Lower leg skin (tissue), 4 donors: ENCODE measurements at regions not wholly inside any gene's neighbourhood (a gene's known extent, or its start where the extent isn't known, plus 50 kb on each side); places are given as distances from the start of the nearest gene placed in this dataset.

Experiments used
- DNase-seq, 2 donors: peaks; one replicate each; pipeline ENCODE4 v3.0.0-alpha.2; 2019; ENCODE audit warnings: low spot score in 2 of 2
- H3K4me3 ChIP-seq: fragments of 200-600 bp; sonication (generic); 2 replicates; pipeline ENCODE4 v1.5.1; 2017; ENCODE audit warnings: mild to moderate bottlenecking, low read depth; ENCODE audit not compliant: poor library complexity, severe bottlenecking
- POLR2A ChIP-seq, 2 donors: fragments of 450-650 bp; IDR thresholded peaks; one replicate each; pipeline ENCODE4 v1.6.1; 2016 to 2017; ENCODE audit warnings: antibody characterized with exemption in 2 of 2, mild to moderate bottlenecking in 1 of 2, moderate library complexity in 1 of 2
- WGBS, 2 donors: methylation state at CpG; one replicate each; pipeline ENCODE4 v1.1.5; 2018; 5-methylcytosine and 5-hydroxymethylcytosine counted together
- intact Hi-C: fragments of 100-400 bp; cut with DNase I; formaldehyde crosslinking; loops from one replicate; pipeline ENCODE4 v1.15.0; 2023; ENCODE audit warnings: low total_unique reads
- TF ChIP-seq, protein P1 (sequence below), 3 donors: fragments of 450-650 bp; IDR thresholded peaks; one replicate each; pipeline ENCODE4 v1.5.1; 2016; ENCODE audit warnings: antibody characterized with exemption in 3 of 3, mild to moderate bottlenecking in 3 of 3, moderate library complexity in 2 of 3

- 67 to 81% methylated on average over 7 to 8 of the region's 8 CpGs for WGBS, 2 donors
- intact Hi-C loops: no loop called here
- H3K4me3 ChIP-seq: no peak overlapping the region
- TF ChIP-seq POLR2A (IDR thresholded peaks at IDR 0.05): no peak
- TF ChIP-seq, protein P1, sequence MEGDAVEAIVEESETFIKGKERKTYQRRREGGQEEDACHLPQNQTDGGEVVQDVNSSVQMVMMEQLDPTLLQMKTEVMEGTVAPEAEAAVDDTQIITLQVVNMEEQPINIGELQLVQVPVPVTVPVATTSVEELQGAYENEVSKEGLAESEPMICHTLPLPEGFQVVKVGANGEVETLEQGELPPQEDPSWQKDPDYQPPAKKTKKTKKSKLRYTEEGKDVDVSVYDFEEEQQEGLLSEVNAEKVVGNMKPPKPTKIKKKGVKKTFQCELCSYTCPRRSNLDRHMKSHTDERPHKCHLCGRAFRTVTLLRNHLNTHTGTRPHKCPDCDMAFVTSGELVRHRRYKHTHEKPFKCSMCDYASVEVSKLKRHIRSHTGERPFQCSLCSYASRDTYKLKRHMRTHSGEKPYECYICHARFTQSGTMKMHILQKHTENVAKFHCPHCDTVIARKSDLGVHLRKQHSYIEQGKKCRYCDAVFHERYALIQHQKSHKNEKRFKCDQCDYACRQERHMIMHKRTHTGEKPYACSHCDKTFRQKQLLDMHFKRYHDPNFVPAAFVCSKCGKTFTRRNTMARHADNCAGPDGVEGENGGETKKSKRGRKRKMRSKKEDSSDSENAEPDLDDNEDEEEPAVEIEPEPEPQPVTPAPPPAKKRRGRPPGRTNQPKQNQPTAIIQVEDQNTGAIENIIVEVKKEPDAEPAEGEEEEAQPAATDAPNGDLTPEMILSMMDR (IDR thresholded peaks at IDR 0.05): no peak
- DNase-seq: no peak
These were observed 469.5 kb downstream of the MATN1 start for GRCh38 chr1:30253807-30254440.

DNA sequence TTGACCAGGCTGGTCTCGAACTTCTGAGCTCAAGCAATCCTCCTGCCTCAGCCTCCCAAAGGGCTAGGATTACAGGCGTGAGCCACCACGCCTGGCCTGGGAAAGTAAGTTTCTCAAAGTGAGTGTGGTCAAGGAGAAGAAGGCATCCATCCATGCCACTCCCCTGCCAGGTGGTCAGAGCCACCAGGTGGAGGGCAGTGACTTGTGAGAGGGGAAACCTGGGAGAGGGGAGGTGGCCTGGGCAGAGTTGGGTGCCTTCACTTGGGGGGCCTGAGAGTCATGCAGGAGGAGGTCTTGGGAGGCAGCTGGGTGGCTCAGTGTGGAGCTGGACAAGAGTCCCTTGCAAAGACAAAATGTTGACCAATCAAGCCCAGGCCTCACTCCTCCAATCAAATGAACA is 470.0 kb downstream of the MATN1 start:
- H3K4me3 ChIP-seq: no peak overlapping the region
- 87 to 89% methylated on average over 3 of the region's 3 CpGs for WGBS, 2 donors
- intact Hi-C loops: no loop called here
- DNase-seq: no peak
- TF ChIP-seq POLR2A (IDR thresholded peaks at IDR 0.05): no peak
- TF ChIP-seq, protein P1 (IDR thresholded peaks at IDR 0.05): no peak

DNA sequence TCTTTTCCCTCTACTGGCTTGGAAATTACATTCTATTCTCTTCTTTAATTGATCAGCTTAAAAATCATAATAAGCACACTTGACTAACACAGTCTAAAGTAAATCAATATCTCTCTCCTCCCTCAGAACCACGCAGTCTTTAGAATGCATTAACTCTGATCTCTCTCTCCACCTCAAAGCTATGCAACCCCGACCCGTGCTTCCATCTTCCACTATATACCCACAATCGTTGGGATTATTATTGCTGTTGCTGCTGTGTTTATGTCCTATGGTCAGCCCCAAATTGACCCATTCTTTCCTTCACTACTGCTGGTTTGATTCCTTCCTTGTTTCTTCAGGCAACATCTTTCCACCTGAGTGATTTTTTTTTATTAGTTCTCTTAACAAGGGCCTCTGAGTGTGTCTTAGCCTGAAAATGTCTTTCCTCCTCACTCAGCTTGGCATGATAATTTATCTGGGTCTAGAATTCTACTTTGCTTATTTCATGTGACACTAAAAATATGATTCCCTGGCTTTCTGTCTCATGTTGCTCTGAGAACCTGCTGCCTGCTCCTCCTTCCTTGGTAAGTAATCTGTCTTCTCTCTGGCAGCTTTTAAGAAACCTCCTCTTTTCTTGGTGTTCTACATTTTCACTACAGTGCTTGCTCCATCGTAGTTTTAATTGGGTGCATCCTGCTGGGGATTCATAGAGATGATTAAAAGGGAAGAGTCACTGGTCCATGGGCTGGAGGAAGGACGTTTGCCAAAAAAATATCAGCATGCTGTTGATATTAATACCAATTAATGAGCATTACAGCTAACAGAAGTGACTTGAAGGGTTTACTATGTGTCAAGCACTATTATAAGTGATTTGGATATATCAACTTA is 472.2 kb downstream of the MATN1 start:
- intact Hi-C loops: no loop called here
- TF ChIP-seq, protein P1 (IDR thresholded peaks at IDR 0.05): no peak
- TF ChIP-seq POLR2A (IDR thresholded peaks at IDR 0.05): no peak
- H3K4me3 ChIP-seq: no peak overlapping the region
- WGBS, 2 donors: 61% methylated on average over 6 of the region's 6 CpGs
- DNase-seq: no peak

- H3K4me3 ChIP-seq: no peak overlapping the region
- TF ChIP-seq POLR2A (IDR thresholded peaks at IDR 0.05): no peak
- TF ChIP-seq, protein P1 (IDR thresholded peaks at IDR 0.05): no peak
- WGBS, 2 donors: 48 to 49% methylated on average over 10 of the region's 10 CpGs
- no peak for DNase-seq
- intact Hi-C loops: no loop called here
These were observed 472.9 kb downstream of the MATN1 start for GRCh38 chr1:30250338-30250983.

- no peak for TF ChIP-seq POLR2A (IDR thresholded peaks at IDR 0.05)
- TF ChIP-seq, protein P1 (IDR thresholded peaks at IDR 0.05): no peak
- 64 to 67% methylated on average over 16 of the region's 16 CpGs for WGBS, 2 donors
- intact Hi-C loops: no loop called here
- no peak for DNase-seq
- H3K4me3 ChIP-seq: no peak overlapping the region
These were observed 473.7 kb downstream of the MATN1 start for GRCh38 chr1:30249446-30250337.
